ENCODE measurements at regions not wholly inside any gene's neighbourhood (a gene's known extent, or its start where the extent isn't known, plus 50 kb on each side); places are given as distances from the start of the nearest gene placed in this dataset.
"Not testable (repeated sequence)": the region's sequence is repeated elsewhere in the genome, so short reads cannot be mapped to it uniquely, and the experiment has no call there.

DNA sequence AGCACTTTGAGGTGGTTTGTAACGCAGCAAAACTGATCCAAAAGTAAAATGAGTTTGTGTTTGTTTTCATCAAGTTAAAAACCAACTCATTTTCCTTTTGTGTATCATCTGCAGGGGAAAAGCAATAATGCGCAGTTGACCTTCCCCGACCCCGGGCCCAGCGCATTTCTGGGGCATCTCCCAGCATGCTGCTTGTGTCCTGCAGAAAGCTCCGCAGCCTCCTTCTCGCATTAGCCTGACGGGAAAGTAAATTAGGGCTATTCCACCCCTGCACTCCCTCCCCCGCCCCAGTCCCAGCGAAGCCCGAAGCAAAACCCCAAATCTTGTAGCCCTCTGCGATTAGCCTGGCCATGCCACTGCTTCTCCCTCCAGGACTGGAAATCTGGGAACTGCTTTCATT, 82.0 kb upstream of the PPM1B start:
- DNase-seq (ENCODE audit: low spot score) = peak; percentile 11

DNA sequence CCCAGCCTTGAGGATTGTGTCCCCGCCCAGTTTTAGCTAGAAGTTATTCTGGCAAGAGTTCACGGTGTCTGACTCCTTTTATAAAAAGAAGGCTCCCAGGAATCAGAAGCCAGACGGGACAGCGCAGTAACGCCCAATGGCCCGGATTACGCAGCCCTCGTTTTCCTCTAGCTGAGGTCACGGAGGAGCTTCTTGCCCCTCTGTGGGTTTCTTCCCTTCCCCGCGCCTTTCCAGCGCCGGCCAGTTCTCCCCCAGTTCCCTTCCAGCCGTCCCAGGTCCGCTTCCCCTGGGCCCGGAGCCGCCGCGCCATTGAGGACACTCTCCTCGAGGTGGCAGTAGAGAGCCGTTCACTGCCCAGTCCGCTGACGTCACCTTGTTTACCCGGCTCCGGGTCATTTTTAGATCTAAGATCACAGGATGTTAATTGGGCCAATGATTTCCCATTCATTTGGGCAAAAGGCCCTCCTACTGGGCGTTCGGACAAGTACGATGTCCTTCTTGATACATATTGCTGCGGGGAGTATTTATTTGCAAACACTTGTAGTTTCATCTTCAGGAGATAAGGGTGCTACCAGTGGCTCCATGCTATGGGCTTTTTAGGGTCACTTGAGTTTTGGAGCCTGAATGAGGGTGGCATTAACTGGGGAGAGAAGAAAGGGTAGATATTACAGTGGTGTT, 81.5 kb upstream of the PPM1B start:
- peak; percentile 89 for DNase-seq (ENCODE audit: low spot score)

DNA sequence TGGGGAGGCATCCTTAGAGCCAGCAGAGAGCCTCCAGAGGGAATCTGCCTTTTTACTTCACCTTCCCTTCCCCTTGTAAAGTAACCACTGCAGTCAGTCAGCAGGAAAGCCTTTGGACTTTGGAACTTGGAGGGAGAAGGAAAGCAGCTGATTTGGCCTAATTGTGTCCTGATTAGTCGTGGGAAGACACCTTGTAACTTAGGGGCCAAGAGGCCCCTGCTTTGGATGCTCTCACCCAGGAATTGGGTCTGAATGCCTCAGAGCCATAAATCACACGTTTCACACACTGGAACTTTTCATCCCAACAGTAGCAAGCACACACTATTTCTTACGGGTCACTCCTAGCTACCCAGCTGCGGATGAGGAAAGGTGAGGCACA, 81.0 kb upstream of the PPM1B start:
- no peak for DNase-seq (ENCODE audit: low spot score)

DNA sequence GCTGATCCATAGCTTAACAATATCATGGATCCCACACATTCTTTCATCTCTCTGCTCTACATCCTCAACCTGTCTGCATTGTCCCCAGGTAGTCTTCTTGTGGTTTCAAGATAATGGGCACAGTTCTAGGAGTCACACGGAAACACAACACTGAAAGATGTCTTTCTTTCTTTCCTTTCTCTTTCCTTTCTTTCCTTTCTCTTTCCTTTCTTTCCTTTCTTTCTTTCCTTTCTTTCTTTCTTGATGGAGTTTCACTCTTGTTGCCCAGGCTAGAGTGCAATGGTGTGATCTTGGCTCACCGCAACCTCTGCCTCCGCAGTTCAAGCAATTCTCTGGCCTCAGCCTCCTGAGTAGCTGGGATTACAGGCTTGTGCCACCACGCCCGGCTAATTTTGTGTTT, 76.2 kb upstream of the PPM1B start:
- not testable (repeated sequence) for DNase-seq (ENCODE audit: low spot score)

DNA sequence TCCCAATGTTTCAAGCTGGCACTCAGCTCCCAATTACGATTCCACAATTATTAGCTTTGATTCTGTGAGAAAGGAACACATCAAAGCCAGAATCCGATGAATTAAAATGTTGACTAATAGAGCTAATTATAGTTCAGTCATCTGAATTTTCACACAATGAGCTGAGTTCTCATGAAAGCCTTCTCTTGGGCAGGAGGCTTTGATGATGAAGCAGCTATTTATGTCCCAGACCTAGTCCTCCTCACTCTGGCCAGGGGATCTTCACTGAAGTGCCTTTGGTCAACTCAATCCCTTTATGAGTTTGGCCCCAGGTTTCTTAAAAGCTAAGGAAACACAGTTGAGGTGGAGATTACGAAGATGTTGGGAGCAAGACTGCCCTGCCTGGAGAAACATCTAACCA, 74.7 kb upstream of the PPM1B start:
- no peak for DNase-seq (ENCODE audit: low spot score)

DNA sequence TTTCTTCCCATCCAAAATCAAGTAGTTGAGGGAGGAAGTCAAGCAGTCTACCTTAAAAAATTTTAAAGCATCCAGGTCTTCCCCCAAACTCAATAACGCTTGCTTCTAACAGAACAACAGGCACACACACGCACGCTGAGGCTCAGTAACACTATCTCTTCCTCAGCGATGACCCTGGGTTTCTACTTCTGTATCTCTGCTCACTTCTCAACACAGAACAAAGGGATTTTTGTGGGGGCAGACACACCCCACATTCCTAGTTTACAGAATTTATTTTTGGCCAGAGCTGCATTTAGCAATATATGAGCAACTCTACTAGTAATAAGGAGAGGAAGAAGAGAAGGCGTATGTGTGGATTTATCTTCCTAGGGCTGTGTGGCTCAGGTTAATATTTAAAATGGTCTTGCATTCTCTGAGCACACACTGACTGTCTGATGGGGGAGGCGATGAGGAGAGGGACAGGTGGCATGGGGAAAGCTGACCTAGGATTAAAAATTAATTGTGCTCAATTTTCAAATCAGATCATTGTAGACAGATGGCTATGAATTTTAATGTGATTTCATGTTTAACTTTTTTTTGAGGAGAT, 71.3 kb upstream of the PPM1B start:
- no peak for DNase-seq (ENCODE audit: low spot score)

DNA sequence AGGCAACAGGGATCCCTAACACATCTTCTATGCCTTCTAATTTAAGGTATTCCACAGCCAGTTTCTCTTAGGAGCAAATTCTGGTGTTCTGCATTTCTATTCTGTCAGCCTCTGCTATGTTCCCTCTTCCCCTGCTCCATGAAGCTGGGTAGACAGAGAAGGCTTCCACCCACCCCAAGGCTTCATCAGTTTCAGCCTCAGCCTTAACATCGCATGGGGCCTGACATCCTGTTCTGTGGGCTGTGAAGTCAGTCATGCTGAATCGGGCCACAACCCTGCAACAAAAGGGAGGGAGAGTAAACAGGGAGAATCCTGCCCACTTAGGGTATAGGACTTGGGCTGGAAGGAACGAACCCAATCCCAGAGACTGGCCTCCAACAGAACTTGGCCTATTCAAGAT, 70.6 kb upstream of the PPM1B start:
- DNase-seq (ENCODE audit: low spot score) = no peak

DNA sequence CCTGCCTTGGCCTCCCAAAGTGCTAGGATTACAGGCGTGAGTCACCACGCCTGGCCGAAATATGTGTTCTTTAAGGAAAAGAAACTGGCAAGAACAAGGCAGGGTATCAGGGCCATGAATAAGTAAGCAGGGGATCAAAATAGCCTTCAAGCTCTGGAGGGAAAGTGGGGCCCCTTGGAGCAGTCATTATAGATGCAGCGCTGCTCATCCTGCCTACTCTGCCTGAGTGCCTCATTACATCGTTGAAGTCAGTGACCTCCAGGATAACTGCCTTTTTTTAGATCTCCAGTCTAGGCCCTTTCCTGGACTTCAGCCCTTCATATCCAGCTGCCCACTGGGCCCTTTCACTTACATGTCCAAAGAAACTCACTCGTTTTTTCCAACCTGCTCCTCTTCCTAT, 69.8 kb upstream of the PPM1B start:
- DNase-seq (ENCODE audit: low spot score) = no peak

DNA sequence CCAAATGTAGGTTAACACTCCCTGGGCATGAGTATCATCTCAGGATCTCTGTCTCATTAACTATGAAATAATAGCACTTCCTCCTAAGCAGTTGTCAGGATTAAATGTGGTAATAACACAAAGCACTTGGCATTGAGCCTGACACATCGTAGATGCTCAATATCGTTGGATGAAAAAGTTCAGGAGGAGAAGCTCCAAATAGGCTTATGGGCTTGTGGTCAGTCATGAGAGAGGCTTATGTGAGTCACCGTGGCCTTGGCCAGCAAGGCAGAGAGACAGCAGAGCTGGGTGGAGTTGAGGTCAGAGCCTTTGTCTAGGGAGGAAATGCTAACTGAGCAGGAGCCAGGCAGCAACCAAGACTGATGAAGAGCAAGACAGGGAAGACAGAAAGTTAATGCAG, 68.3 kb upstream of the PPM1B start:
- DNase-seq (ENCODE audit: low spot score) = peak; percentile 12

DNA sequence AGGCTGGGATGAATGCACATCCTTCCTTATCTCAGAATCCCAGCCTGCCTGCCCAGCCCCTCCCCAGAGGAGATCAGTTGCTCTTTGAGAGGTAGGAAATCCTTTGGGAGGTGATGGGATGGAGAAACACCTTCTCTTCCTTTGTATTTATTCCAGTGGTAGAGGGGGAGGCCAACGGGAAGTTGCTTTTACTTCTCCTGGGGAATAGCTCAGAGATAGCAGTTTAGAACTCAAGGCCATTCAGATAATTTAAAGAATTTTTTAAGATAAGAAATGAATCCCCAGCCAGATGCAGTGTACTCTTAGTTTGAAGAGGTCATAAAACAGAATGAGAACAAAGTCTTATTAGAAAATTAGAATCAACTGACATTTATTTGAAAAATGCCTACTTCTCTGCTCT, 67.4 kb upstream of the PPM1B start:
- no peak for DNase-seq (ENCODE audit: low spot score)

DNA sequence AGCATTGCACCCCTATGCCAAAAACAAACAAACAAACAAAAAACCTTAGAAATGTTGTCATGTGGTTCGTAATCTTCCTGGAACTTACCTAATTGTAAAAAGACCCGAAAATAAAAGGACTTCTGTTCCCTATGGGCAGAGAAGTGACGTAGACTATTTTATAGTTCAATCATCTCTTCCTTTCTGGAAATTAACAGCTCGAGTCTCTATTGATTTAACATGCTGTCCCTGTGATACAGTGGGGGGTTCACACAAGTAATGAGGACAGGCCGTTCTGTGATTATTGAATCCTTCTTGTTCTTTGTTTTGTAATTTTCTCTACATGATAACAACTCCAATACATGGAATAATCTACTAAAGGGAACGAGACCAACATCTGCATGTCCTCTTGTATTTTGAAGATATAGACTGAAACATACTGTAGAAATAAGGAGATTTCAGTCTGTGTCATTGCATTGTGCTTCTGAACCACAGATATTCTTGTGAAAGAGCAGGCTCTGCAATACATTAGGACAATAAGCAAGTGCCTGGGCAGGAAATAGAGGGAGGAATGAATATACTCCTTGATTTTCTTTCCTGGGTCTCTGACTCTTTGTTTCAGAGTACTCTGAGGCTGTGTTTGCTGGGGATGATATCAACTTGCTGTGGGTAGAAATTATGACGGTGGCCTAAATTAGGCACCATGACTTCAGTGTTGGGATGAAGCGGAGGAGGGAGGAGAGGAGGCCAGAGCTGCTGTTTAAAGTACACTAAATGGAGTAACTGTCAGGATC, 65.7 kb upstream of the PPM1B start:
- DNase-seq (ENCODE audit: low spot score) = no peak

DNA sequence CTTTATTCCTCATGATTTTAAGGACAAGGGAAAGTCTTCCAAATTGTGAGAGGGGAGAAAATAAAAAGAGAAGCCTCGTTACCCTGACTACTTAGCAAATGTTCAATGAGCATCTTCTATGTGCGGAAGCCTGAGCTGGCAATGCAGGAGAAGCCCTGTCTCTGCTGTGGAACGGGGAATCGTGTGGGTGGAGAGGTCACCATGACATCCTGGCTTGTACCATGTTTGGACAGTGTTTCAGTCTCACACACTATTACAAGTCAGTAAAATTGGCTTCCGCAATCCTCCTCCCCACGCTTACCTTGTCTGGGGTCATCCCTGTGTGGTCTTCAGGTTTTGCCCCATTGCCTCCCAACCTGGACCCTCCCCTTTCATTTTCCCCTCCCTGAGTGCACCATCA, 65.0 kb upstream of the PPM1B start:
- no peak for DNase-seq (ENCODE audit: low spot score)

DNA sequence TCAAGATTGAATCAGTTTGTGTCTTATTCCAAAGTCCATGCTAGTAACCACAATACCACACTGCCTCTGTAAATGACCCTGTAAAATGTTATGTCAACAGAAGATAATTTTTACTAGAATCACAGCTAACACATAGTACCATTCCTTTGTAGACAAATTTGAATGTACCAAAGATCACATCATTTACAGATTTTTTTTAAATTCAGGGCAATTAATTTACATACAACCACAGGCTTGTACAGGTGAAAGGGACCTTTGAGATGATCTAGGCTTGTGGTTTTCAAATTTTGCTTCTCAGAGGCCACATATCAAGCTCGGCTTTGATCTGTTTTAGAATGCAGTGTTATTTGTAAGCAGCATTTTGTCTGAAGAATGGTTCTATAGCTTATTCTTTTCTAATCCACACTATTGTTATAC, 63.8 kb upstream of the PPM1B start:
- DNase-seq (ENCODE audit: low spot score) = no peak

DNA sequence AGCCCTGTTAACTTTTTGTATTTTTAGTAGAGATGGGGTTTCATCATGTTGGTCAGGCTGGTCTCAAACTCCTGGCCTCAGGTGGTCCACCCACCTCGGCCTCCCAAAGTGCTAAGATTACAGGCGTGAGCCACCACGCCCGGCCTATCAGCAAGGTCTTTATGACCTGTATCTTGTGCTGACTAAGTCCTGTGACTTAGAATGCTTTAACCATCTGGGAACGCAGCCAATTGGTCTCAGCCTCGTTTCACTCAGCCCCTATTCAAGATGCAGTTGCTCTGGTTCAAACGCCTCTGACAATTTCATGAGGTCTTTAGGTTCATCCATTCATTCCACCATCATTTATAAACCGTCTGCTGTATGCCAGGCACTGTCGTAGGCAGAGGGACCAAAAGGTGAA, 62.2 kb upstream of the PPM1B start:
- DNase-seq (ENCODE audit: low spot score) = not testable (repeated sequence)

DNA sequence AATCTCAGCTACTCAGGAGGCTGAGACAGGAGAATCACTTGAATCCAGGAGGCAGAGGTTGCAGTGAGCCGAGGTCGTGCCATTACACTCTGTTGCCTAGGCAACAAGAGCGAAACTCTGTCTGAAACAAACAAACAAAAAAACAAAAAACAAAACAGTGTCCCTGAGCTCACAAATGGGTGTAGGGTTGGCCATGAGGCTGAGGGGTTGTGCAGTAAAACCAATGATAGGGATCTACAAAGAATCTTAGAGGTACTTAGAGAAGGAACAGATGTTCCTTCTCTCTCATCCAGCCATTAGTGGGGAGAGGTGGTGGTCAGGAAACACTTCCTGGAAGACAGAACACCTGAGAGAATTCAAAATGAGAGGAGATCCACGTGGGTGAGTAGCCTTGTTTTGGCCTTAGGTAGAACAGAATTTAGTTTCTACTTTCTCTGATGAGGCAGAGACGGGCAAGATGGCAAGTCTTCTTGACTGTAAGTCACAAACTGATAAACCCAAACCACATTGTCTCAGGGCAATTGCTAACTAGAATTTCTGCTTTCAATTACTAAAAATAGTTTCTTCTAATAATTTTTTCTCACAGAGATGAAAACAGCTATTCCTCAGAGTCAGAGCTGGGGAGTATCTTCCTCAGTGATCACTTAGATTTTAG, 61.5 kb upstream of the PPM1B start:
- no peak for DNase-seq (ENCODE audit: low spot score)

DNA sequence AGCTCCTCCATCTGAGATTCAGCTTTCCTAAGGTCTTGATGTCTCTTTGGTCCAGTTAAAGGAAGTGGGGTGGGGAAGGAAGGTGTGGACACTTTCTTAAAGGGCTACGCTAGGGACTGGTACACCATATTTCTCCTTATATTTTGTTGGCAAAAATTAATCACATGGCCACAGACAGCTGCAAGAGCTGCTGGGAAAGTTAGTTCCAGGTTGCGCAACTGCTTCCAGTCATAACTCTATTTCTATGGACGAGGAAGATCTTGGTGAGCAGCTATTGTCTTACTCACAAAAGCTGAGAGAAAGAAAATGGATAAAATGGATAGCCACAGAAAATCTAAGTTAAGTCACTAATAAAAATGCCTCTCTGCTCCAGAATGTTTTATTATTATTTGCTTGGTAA, 60.7 kb upstream of the PPM1B start:
- DNase-seq (ENCODE audit: low spot score) = no peak

DNA sequence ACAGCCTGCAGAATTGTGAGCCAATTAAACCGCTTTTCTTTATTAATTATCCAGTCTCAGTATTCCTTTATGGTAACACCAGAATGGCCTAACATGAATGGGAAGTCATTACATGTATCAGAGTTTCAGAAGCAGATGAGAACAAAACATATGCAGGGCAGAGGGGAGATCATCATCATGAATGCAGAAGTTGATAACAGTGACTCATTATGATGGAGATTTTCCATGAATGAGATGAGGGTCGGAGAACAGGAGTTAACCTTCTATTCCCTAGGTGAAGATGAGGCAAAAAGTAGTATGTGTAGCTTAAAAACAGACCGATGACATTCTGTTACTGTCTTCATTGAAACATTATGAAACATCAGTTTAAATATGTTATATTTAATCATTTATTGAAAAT, 59.5 kb upstream of the PPM1B start:
- DNase-seq (ENCODE audit: low spot score) = no peak

DNA sequence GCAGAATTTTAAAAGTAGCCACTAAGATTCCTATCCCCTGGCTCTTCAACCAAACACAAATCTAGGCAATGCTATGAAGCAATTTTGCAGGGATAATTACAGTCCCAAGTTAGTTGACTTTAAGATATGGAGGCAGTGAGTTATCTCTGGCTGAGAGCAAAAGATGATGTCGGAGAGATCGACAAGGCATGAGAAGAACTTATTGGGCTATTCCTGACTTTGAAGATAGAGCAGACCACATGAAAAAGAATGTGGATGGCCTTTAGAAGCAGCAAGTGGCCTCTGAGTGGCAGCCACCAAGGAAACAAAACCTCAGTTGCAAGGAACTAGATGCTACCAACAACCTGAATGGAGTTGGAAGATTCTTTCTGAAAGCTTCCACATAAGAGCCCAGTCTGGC, 58.2 kb upstream of the PPM1B start:
- no peak for DNase-seq (ENCODE audit: low spot score)

DNA sequence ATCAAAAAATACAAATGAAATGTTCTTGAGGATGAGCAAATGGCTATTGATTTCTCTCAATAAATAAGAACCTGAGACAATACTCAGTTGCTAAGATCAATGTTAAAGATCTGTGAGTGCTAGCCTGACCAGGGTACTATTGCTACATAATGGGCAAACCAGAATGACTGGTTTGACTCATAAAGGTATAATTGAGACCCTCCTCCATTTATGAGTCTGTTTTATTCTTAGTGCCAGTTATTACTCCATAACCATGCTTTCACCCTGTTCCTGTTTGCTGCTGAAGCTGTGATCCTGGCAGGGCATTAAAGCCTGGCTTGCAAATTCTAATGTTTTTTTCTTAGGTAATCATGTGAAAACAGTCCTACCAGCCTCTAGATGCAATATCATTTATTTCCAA, 56.6 kb upstream of the PPM1B start:
- DNase-seq (ENCODE audit: low spot score) = no peak

DNA sequence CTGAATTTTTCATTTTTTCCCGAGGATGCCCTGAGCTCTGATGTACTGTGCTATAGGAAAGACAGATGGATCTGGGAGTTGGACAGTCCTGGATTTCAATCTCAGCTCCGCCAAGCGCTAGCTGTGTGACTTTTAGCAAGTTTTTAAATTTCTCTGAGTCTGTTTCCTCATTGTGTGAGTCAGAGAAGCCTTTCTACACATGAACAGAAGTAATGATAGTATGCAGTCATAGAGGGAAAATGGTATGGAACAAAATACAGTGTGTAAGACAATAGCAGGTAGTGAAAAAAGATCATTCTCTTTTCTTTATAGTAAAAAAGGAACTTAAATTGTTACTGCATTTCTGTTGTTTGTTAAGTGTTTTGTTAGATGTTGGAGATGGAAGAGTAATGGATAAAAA, 52.4 kb upstream of the PPM1B start:
- no peak for DNase-seq (ENCODE audit: low spot score)

DNA sequence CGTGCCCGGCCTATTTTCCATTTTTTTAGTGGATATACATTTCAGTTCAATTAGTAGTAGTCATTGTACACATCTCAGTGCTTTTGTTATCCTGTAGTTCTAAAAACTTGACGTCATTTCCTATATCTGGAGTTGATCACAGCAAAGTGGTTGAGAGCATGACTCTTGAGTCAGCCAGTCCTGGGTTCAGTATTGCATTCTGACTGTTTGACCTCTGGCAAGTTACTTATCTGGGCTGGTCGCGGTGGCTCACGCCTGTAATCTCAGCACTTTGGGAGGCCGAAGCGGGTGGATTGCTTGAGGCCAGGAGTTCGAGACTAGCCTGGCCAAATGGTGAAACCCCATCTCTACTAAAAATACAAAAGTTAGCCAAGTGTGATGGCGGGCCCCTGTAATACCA, 50.4 kb upstream of the PPM1B start:
- no peak for DNase-seq (ENCODE audit: low spot score)
